ENCODE measurements at regions not wholly inside any gene's neighbourhood (a gene's known extent, or its start where the extent isn't known, plus 50 kb on each side); places are given as distances from the start of the nearest gene placed in this dataset.

DNA sequence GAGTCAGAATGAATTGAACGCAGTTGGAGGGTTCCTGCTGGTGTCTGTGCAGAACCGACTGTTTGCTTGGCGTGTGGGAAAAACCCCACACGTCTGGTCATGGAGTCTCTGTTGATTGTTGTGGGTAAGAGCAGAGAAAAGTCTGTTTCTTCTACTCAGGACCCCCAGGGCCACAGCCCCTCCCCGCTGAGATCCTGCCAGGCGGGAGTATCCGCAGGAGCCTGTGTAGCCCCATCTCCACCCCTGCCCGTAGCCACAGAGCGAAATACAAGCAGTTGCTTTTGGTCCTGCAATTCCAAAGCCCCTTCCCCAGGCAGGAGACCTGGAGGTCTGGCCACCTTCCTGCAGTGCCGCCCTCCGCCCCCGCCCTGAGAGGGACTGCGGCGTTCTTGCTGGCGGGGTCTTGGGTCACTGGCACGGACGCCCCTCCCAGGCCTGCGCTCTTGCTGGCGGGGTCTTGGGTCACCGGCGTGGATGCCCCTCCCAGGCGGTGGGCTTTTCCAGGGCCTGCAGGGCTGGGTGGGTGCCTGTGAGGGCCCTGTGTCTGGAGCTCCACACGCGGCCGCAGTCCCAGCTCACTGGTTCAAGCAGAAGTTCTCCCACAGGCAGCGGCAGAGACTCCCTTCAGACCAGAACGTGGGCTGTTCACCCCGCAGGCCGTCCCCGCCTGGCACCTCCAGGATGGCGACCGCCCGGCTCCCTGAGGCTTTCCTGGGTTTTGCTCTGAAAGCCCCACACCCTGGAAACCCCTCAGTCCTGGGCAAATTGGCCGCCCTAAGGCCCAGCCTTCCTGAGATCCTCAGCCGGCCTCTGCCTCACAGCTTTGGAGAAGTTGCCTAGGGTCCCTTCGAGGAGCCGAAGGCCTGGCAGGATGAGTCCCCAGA is 76.0 kb upstream of the CTDP1 start:
- no peak for TF ChIP-seq CTCF (IDR thresholded peaks at IDR 0.05; ENCODE audit: low read length)
- no peak for TF ChIP-seq EZH2 (optimal IDR thresholded peaks at IDR 0.05; ENCODE audit: low read depth, low read length)

Data from MM.1S (cell line).